Activated T-helper 2 cell treated with anti-CD3 and anti-CD28 coated beads, Interferon-gamma antibody, Interleukin-2, Interleukin-4, amounts not matched to agents 10 μg/mL and 5 μg/mL and 100 μg/mL, durations not matched to agents 14 hours and 24 hours and 36 hours (primary cell): ENCODE measurements at regions not wholly inside any gene's neighbourhood (a gene's known extent, or its start where the extent isn't known, plus 50 kb on each side); places are given as distances from the start of the nearest gene placed in this dataset.

Source experiments
- DNase-seq: peaks from one replicate; pipeline ENCODE4 v3.0.0; 2021; ENCODE audit warnings: low spot score
- H3K27ac Mint-ChIP-seq: one replicate; pipeline ENCODE4 v1.8.0; 2021; ENCODE audit warnings: mixed read lengths
- H3K27me3 Mint-ChIP-seq: one replicate; pipeline ENCODE4 v1.8.0; 2021; ENCODE audit warnings: low read depth, mixed read lengths
- H3K36me3 Mint-ChIP-seq: one replicate; pipeline ENCODE4 v1.8.0; 2021; ENCODE audit warnings: low read depth, mixed read lengths
- H3K4me1 Mint-ChIP-seq: one replicate; pipeline ENCODE4 v1.8.0; 2021; ENCODE audit warnings: low read depth, mixed read lengths
- H3K4me3 Mint-ChIP-seq: one replicate; pipeline ENCODE4 v1.8.0; 2021; ENCODE audit warnings: low read depth, mild to moderate bottlenecking, moderate library complexity, mixed read lengths
- H3K9me3 Mint-ChIP-seq: one replicate; pipeline ENCODE4 v1.8.0; 2021; ENCODE audit warnings: mixed read lengths
- intact Hi-C: fragments of 100-400 bp; cut with micrococcal nuclease; formaldehyde crosslinking; loops from one replicate; pipeline ENCODE4 v1.15.1; 2023

GRCh38 chr14:31945701-31946100, 131.4 kb upstream of the ARHGAP5 start:
- Mint-ChIP-seq H3K4me1 (peaks cover 23% of the 10 kb centered on the region), H3K36me3 (no peaks in the 10 kb centered on the region), H3K9me3 (no peaks in the 10 kb centered on the region), H3K27me3 (peaks cover 12% of the 10 kb centered on the region), H3K27ac (no peak overlapping the region), H3K4me3 (no peak overlapping the region)
- intact Hi-C loops, result no loop called here
- DNase-seq, result no peak

GRCh38 chr14:31947076-31947475, 130.0 kb upstream of the ARHGAP5 start:
- H3K27me3 Mint-ChIP-seq, result peaks cover 14% of the 10 kb centered on the region
- peaks cover 18% of the 10 kb centered on the region for H3K4me1 Mint-ChIP-seq
- no peaks in the 10 kb centered on the region for H3K36me3 Mint-ChIP-seq
- H3K9me3 Mint-ChIP-seq, result no peaks in the 10 kb centered on the region
- H3K4me3 Mint-ChIP-seq, result no peak overlapping the region
- no peak overlapping the region for H3K27ac Mint-ChIP-seq
- DNase-seq, result no peak
- intact Hi-C loops, result no loop called here

- intact Hi-C loops, result no loop called here
These were observed 129.2 kb upstream of the ARHGAP5 start for GRCh38 chr14:31947680-31948595.

GRCh38 chr14:31949709-31950108, 127.4 kb upstream of the ARHGAP5 start:
- no peak for DNase-seq
- peaks cover 14% of the 10 kb centered on the region for H3K27me3 Mint-ChIP-seq
- H3K4me1 Mint-ChIP-seq, result peaks cover 18% of the 10 kb centered on the region
- no peak overlapping the region for H3K27ac Mint-ChIP-seq
- intact Hi-C loops, result no loop called here
- H3K36me3 Mint-ChIP-seq, result no peaks in the 10 kb centered on the region
- no peaks in the 10 kb centered on the region for H3K9me3 Mint-ChIP-seq
- H3K4me3 Mint-ChIP-seq, result no peak overlapping the region

More at GRCh38 chr14:31947680-31948595, 129.2 kb upstream of the ARHGAP5 start:
- no peak overlapping the region for H3K4me3 Mint-ChIP-seq
- H3K27me3 Mint-ChIP-seq, result peaks cover 14% of the 10 kb centered on the region
- no peak overlapping the region for H3K27ac Mint-ChIP-seq
- no peak for DNase-seq
- H3K4me1 Mint-ChIP-seq, result peaks cover 18% of the 10 kb centered on the region
- H3K9me3 Mint-ChIP-seq, result no peaks in the 10 kb centered on the region
- no peaks in the 10 kb centered on the region for H3K36me3 Mint-ChIP-seq

GRCh38 chr14:31950331-31950730, 126.8 kb upstream of the ARHGAP5 start:
- H3K4me1 Mint-ChIP-seq, result peaks cover 18% of the 10 kb centered on the region
- H3K4me3 Mint-ChIP-seq, result no peak overlapping the region
- no peaks in the 10 kb centered on the region for H3K9me3 Mint-ChIP-seq
- intact Hi-C loops, result no loop called here
- peaks cover 14% of the 10 kb centered on the region for H3K27me3 Mint-ChIP-seq
- H3K36me3 Mint-ChIP-seq, result no peaks in the 10 kb centered on the region
- no peak for DNase-seq
- no peak overlapping the region for H3K27ac Mint-ChIP-seq

GRCh38 chr14:31950764-31951637, 126.1 kb upstream of the ARHGAP5 start:
- no peak for DNase-seq
- Mint-ChIP-seq H3K9me3 (no peaks in the 10 kb centered on the region), H3K4me3 (no peak overlapping the region), H3K4me1 (peaks cover 22% of the 10 kb centered on the region), H3K36me3 (no peaks in the 10 kb centered on the region), H3K27ac (no peak overlapping the region), H3K27me3 (peaks cover 14% of the 10 kb centered on the region)
- intact Hi-C loops, result no loop called here

GRCh38 chr14:31951638-31951964, 125.5 kb upstream of the ARHGAP5 start:
- H3K4me1 Mint-ChIP-seq, result peaks cover 22% of the 10 kb centered on the region
- no peak for DNase-seq
- no peaks in the 10 kb centered on the region for H3K36me3 Mint-ChIP-seq
- no peak overlapping the region for H3K4me3 Mint-ChIP-seq
- H3K27me3 Mint-ChIP-seq, result peaks cover 14% of the 10 kb centered on the region
- H3K9me3 Mint-ChIP-seq, result no peaks in the 10 kb centered on the region
- no peak overlapping the region for H3K27ac Mint-ChIP-seq
- intact Hi-C loops, result no loop called here

GRCh38 chr14:31952573-31952972, 124.5 kb upstream of the ARHGAP5 start:
- no peak for DNase-seq
- H3K27ac Mint-ChIP-seq, result no peak overlapping the region
- no peak overlapping the region for H3K4me3 Mint-ChIP-seq
- intact Hi-C loops, result no loop called here
- no peaks in the 10 kb centered on the region for H3K36me3 Mint-ChIP-seq
- H3K27me3 Mint-ChIP-seq, result peaks cover 14% of the 10 kb centered on the region
- no peaks in the 10 kb centered on the region for H3K9me3 Mint-ChIP-seq
- H3K4me1 Mint-ChIP-seq, result peaks cover 19% of the 10 kb centered on the region

- Mint-ChIP-seq H3K9me3 (no peaks in the 10 kb centered on the region), H3K27me3 (peaks cover 11% of the 10 kb centered on the region), H3K4me1 (peaks cover 15% of the 10 kb centered on the region), H3K27ac (no peak overlapping the region), H3K4me3 (no peak overlapping the region), H3K36me3 (no peaks in the 10 kb centered on the region)
- intact Hi-C loops, result no loop called here
- no peak for DNase-seq
These were observed 123.9 kb upstream of the ARHGAP5 start for GRCh38 chr14:31953210-31953609.

- no peak overlapping the region for H3K27ac Mint-ChIP-seq
- intact Hi-C loops, result no loop called here
- no peak overlapping the region for H3K4me3 Mint-ChIP-seq
- H3K36me3 Mint-ChIP-seq, result no peaks in the 10 kb centered on the region
- DNase-seq, result no peak
- no peaks in the 10 kb centered on the region for H3K9me3 Mint-ChIP-seq
- H3K4me1 Mint-ChIP-seq, result peaks cover 15% of the 10 kb centered on the region
- H3K27me3 Mint-ChIP-seq, result peaks cover 5% of the 10 kb centered on the region
These were observed 122.1 kb upstream of the ARHGAP5 start for GRCh38 chr14:31954991-31955390.

GRCh38 chr14:31955936-31956579, 121.0 kb upstream of the ARHGAP5 start:
- Mint-ChIP-seq H3K36me3 (no peaks in the 10 kb centered on the region), H3K4me3 (no peak overlapping the region), H3K27me3 (peaks cover 2% of the 10 kb centered on the region), H3K9me3 (peaks cover 5% of the 10 kb centered on the region), H3K4me1 (peaks cover 15% of the 10 kb centered on the region), H3K27ac (no peak overlapping the region)
- intact Hi-C loops, result no loop called here
- DNase-seq, result no peak

GRCh38 chr14:31957565-31957964, 119.5 kb upstream of the ARHGAP5 start:
- H3K27me3 Mint-ChIP-seq, result no peaks in the 10 kb centered on the region
- H3K9me3 Mint-ChIP-seq, result peaks cover 5% of the 10 kb centered on the region
- no peak overlapping the region for H3K27ac Mint-ChIP-seq
- no peaks in the 10 kb centered on the region for H3K36me3 Mint-ChIP-seq
- intact Hi-C loops, result no loop called here
- no peak for DNase-seq
- H3K4me3 Mint-ChIP-seq, result no peak overlapping the region
- H3K4me1 Mint-ChIP-seq, result peaks cover 15% of the 10 kb centered on the region
